ENCODE measurements at regions not wholly inside any gene's neighbourhood (a gene's known extent, or its start where the extent isn't known, plus 50 kb on each side); places are given as distances from the start of the nearest gene placed in this dataset.

- TF ChIP-seq CTCF (IDR thresholded peaks at IDR 0.05): no peak
- TF ChIP-seq POLR2A (IDR thresholded peaks at IDR 0.05): no peak
Observed at GRCh38 chr1:72662918-72663317, 380.6 kb upstream of the NEGR1 start.

All from uterus (tissue), 2 donors.